Adipocyte (in vitro differentiated cells): ENCODE measurements at regions not wholly inside any gene's neighbourhood (a gene's known extent, or its start where the extent isn't known, plus 50 kb on each side); places are given as distances from the start of the nearest gene placed in this dataset.

Experiments
- DNase-seq: peaks from one replicate; pipeline ENCODE4 v3.0.0-alpha.2; 2015; ENCODE audit warnings: low read depth
- H3K27me3 ChIP-seq: replicated peaks from 2 replicates; pipeline ENCODE4 v1.7.0; 2013; ENCODE audit warnings: mild to moderate bottlenecking, low read length, moderate library complexity; ENCODE audit not compliant: control insufficient read depth, insufficient read depth
- H3K36me3 ChIP-seq: 2 replicates; pipeline ENCODE4 v1.7.0; 2013; ENCODE audit warnings: low read length, mild to moderate bottlenecking, moderate library complexity; ENCODE audit not compliant: control insufficient read depth, insufficient read depth, severe bottlenecking
- H3K4me1 ChIP-seq: 2 replicates; pipeline ENCODE4 v1.7.0; 2013; ENCODE audit warnings: mild to moderate bottlenecking, low read length, moderate library complexity; ENCODE audit not compliant: control insufficient read depth, insufficient read depth
- H3K4me3 ChIP-seq: 2 replicates; pipeline ENCODE4 v1.7.0; 2013; ENCODE audit warnings: mild to moderate bottlenecking, low read length, moderate library complexity
- H3K9ac ChIP-seq: 2 replicates; pipeline ENCODE4 v1.7.0; 2013; ENCODE audit warnings: mild to moderate bottlenecking, low read length, moderate library complexity
- H3K9me3 ChIP-seq: 2 replicates; pipeline ENCODE4 v1.7.0; 2013; ENCODE audit warnings: mild to moderate bottlenecking, low read length, moderate library complexity; ENCODE audit not compliant: control insufficient read depth

- DNase-seq: no peak
- no peaks in the 10 kb centered on the region for H3K36me3 ChIP-seq
- no peak overlapping the region for H3K4me3 ChIP-seq
- no peaks in the 10 kb centered on the region for H3K9me3 ChIP-seq
- H3K4me1 ChIP-seq: peaks cover 4% of the 10 kb centered on the region
- H3K27me3 ChIP-seq: no peaks in the 10 kb centered on the region
- no peak overlapping the region for H3K9ac ChIP-seq
These were observed 242.4 kb downstream of the OGFRL1 start for GRCh38 chr6:71531006-71531405.

DNA sequence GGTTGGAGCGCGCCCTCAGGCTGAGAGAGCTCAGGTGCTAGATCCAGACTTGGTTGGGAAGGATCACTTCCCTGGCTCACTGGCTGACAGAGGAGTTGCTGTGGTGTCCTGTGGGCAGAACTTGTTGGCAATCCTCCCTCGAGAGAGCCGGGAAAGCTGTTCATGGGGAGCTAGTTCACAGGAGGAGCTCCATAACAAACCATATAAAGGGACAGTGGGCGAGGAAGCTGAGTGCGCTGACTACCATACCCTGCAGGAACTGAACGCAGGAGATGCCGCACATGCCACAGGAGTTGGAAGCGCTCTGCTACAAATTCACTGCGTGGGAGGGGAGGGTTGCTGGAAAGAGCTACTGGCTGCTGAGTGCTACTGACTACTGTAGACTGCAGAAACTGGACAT, 243.2 kb downstream of the OGFRL1 start:
- H3K4me3 ChIP-seq: no peak overlapping the region
- DNase-seq: no peak
- H3K36me3 ChIP-seq: no peaks in the 10 kb centered on the region
- no peaks in the 10 kb centered on the region for H3K27me3 ChIP-seq
- no peaks in the 10 kb centered on the region for H3K9me3 ChIP-seq
- H3K4me1 ChIP-seq: peaks cover 4% of the 10 kb centered on the region
- H3K9ac ChIP-seq: no peak overlapping the region

GRCh38 chr6:71533939-71534379, 245.3 kb downstream of the OGFRL1 start:
- Histone ChIP-seq H3K4me3 (no peak overlapping the region), H3K27me3 (no peaks in the 10 kb centered on the region), H3K4me1 (peaks cover 12% of the 10 kb centered on the region), H3K9ac (peak overlapping the region; percentile 29), H3K9me3 (no peaks in the 10 kb centered on the region), H3K36me3 (no peaks in the 10 kb centered on the region)
- peak; percentile 78 for DNase-seq

GRCh38 chr6:71534921-71535320, 246.3 kb downstream of the OGFRL1 start:
- Histone ChIP-seq H3K9me3 (no peaks in the 10 kb centered on the region), H3K4me1 (peaks cover 9% of the 10 kb centered on the region), H3K27me3 (no peaks in the 10 kb centered on the region), H3K4me3 (no peak overlapping the region), H3K9ac (no peak overlapping the region), H3K36me3 (no peaks in the 10 kb centered on the region)
- DNase-seq: no peak

GRCh38 chr6:71537717-71538116, 249.1 kb downstream of the OGFRL1 start:
- Histone ChIP-seq H3K4me1 (peaks cover 8% of the 10 kb centered on the region), H3K9ac (peak overlapping the region; percentile 54), H3K36me3 (no peaks in the 10 kb centered on the region), H3K9me3 (no peaks in the 10 kb centered on the region), H3K4me3 (no peak overlapping the region), H3K27me3 (no peaks in the 10 kb centered on the region)
- DNase-seq: peak; percentile 60

- no peaks in the 10 kb centered on the region for H3K36me3 ChIP-seq
- no peaks in the 10 kb centered on the region for H3K27me3 ChIP-seq
- H3K9ac ChIP-seq: peak overlapping the region; percentile 37
- no peak overlapping the region for H3K4me3 ChIP-seq
- H3K9me3 ChIP-seq: peaks cover 7% of the 10 kb centered on the region
- H3K4me1 ChIP-seq: peaks cover 9% of the 10 kb centered on the region
- peak; percentile 73 for DNase-seq
These were observed 255.4 kb downstream of the OGFRL1 start for GRCh38 chr6:71544028-71544427.

DNA sequence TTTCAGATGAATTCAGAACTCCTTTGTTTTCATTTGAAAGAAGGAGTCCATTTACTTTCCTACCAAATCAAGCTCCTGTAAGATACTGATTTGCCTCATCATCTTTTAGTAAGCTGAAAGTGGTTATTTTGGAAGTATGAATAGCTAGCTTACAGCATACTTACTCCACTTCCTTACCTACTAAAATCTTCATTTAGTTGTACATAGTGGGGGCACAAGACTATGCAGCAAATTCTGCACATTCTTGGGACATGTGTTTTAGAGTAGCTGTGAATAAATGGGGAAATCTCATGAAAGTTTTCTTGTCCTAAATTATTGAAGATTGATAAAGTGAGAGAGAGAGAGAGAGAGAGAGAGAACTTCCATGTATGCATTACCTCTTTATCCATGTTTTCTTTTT, 256.3 kb downstream of the OGFRL1 start:
- H3K4me1 ChIP-seq: peaks cover 9% of the 10 kb centered on the region
- no peak for DNase-seq
- H3K27me3 ChIP-seq: no peaks in the 10 kb centered on the region
- H3K4me3 ChIP-seq: no peak overlapping the region
- peaks cover 7% of the 10 kb centered on the region for H3K9me3 ChIP-seq
- H3K9ac ChIP-seq: no peak overlapping the region
- H3K36me3 ChIP-seq: no peaks in the 10 kb centered on the region

DNA sequence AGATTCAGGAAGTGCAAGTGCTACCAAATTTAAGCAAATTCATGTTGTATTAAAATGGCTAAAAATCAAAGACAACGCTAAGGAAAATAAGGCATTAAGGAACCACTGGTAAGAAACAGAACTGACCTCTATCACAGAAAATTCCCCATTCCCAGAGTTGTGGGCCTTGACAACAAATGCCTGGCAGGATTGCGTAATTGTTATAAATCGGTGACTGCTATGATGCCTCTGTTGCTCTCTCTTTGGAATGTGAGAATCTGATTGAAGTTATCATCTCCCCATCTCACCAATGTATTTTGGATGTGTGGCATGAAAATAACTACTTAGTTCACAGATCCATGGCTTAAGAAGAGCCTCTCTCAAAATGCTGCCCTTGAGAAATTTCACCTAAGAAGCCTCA, 257.3 kb downstream of the OGFRL1 start:
- Histone ChIP-seq H3K36me3 (no peaks in the 10 kb centered on the region), H3K27me3 (no peaks in the 10 kb centered on the region), H3K4me3 (no peak overlapping the region), H3K9ac (no peak overlapping the region), H3K9me3 (peaks cover 7% of the 10 kb centered on the region), H3K4me1 (peaks cover 9% of the 10 kb centered on the region)
- no peak for DNase-seq

- Histone ChIP-seq H3K4me3 (no peak overlapping the region), H3K9ac (no peak overlapping the region), H3K36me3 (no peaks in the 10 kb centered on the region), H3K9me3 (peaks cover 23% of the 10 kb centered on the region), H3K4me1 (no peaks in the 10 kb centered on the region), H3K27me3 (no peaks in the 10 kb centered on the region)
- DNase-seq: no peak
These were observed 263.2 kb downstream of the OGFRL1 start for GRCh38 chr6:71551798-71552197.

GRCh38 chr6:71556141-71556540, 267.5 kb downstream of the OGFRL1 start:
- no peaks in the 10 kb centered on the region for H3K27me3 ChIP-seq
- DNase-seq: no peak
- H3K4me1 ChIP-seq: no peaks in the 10 kb centered on the region
- H3K4me3 ChIP-seq: no peak overlapping the region
- H3K36me3 ChIP-seq: no peaks in the 10 kb centered on the region
- peaks cover 45% of the 10 kb centered on the region for H3K9me3 ChIP-seq
- H3K9ac ChIP-seq: no peak overlapping the region

GRCh38 chr6:71558974-71559373, 270.4 kb downstream of the OGFRL1 start:
- no peaks in the 10 kb centered on the region for H3K27me3 ChIP-seq
- no peak for DNase-seq
- H3K36me3 ChIP-seq: no peaks in the 10 kb centered on the region
- H3K9ac ChIP-seq: no peak overlapping the region
- peaks cover 42% of the 10 kb centered on the region for H3K9me3 ChIP-seq
- no peak overlapping the region for H3K4me3 ChIP-seq
- H3K4me1 ChIP-seq: no peaks in the 10 kb centered on the region

- Histone ChIP-seq H3K4me1 (no peaks in the 10 kb centered on the region), H3K27me3 (no peaks in the 10 kb centered on the region), H3K9ac (no peak overlapping the region), H3K9me3 (no peaks in the 10 kb centered on the region), H3K4me3 (no peak overlapping the region), H3K36me3 (no peaks in the 10 kb centered on the region)
- no peak for DNase-seq
These were observed 279.0 kb downstream of the OGFRL1 start for GRCh38 chr6:71567562-71567961.
